ENCODE measurements at regions not wholly inside any gene's neighbourhood (a gene's known extent, or its start where the extent isn't known, plus 50 kb on each side); places are given as distances from the start of the nearest gene placed in this dataset.
A peak's percentile ranks its signal among the peaks of the same experiment; 100 is the strongest.
"Not testable (repeated sequence)": the region's sequence is repeated elsewhere in the genome, so short reads cannot be mapped to it uniquely, and the experiment has no call there.

GRCh38 chr5:41995193-41995592 lies 70.1 kb downstream of the FBXO4 start:
- no peak for DNase-seq (ENCODE audit: low spot score)

- DNase-seq (ENCODE audit: low spot score) = no peak
Observed at GRCh38 chr5:42001673-42002072, 76.6 kb downstream of the FBXO4 start.

GRCh38 chr5:42003852-42004251 lies 78.8 kb downstream of the FBXO4 start:
- DNase-seq (ENCODE audit: low spot score) = not testable (repeated sequence)

DNA sequence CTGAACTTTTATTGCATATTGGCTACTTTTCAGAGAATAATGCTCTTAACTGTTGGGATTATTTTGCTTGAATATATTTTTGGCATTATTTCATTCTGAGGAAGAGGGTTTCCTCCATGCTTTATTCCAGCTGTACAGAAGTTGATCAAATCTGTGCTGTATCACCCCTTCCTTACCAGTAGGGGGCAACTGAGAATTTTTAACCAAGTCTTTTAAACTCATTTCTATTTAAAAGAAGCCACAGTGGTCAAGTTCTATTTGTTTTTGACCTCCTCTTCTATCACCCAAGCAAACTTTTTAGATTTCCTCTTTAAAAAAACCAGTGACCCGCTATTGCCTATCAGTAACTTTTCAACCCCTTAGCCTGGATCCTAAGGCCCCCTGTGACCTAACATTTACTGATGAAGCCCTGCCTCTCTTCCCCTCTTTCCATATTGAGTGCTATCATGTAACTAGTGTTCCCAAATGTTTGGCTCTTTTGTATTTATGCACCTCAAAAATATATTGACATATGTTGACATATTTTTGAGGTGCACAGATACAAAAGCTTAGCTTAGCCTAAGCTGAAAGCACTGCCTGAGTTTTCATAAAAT lies 80.6 kb downstream of the FBXO4 start:
- DNase-seq (ENCODE audit: low spot score) = peak; percentile 13

DNA sequence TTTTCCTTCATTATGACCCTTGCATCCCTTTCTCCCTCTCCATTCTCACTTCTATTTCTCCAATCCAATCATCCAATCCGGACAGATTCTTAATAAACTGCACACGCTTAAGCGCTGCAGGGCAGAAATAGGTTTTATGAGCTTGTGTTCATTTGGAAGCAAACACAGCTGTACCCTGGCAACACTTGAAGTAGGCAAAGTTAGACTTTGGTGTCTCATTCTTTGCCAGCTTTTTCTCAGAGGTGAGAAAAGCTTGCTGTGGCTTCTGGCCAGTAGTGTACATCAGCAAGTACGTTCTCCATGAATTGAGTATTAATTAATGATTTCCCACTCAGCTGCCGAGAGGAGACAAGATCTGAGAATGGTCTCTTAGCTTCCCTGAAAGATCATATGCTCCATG lies 88.5 kb downstream of the FBXO4 start:
- no peak for DNase-seq (ENCODE audit: low spot score)

- no peak for DNase-seq (ENCODE audit: low spot score)
Observed at GRCh38 chr5:42015254-42015653, 90.2 kb downstream of the FBXO4 start.

- no peak for DNase-seq (ENCODE audit: low spot score)
Observed at GRCh38 chr5:42015681-42016080, 90.6 kb downstream of the FBXO4 start.

- no peak for DNase-seq (ENCODE audit: low spot score)
Observed at GRCh38 chr5:42020788-42021530, 95.9 kb downstream of the FBXO4 start.

- no peak for DNase-seq (ENCODE audit: low spot score)
Observed at GRCh38 chr5:42021923-42022322, 96.8 kb downstream of the FBXO4 start.

GRCh38 chr5:42022383-42022972 lies 97.4 kb downstream of the FBXO4 start:
- no peak for DNase-seq (ENCODE audit: low spot score)

DNA sequence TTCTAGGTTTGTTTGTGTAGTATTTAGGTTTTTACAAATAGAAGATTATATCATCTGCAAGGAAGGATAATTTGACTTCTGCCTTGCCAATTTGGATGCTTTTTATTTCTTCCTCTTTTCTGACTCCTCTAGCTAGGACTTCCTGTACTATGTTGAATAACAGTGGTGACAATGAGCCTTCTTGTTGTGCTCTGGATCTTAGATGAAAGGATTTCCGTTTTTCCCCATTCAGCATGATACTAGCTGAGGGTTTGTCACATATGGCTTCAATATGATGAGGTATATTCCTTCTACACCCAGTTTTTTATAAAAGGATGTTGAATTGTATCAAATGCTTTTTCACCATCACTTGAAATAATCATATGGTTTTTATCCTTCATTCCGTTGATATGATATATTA lies 101.4 kb downstream of the FBXO4 start:
- no peak for DNase-seq (ENCODE audit: low spot score)

DNA sequence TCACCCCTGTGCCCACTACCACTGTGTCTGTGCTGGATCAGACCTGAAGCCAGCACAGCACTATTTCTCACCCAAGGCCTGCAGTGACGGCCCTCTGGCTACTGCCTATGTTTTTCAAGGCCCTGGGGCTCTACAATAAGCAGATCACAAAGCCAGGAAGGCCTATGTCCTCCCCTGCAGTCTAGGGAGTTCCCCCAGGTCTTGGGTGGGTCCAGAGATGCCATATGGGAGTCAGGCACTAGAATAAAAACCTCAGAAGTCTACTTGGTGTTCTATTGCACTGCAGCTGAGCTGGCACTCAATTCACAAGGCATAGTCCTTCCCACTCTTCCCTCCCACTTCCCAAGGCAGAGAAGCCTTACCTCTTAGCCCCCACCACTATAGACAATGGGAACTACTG lies 107.1 kb downstream of the FBXO4 start:
- DNase-seq (ENCODE audit: low spot score) = no peak

- no peak for DNase-seq (ENCODE audit: low spot score)
Observed at GRCh38 chr5:42035526-42035925, 110.4 kb downstream of the FBXO4 start.

- no peak for DNase-seq (ENCODE audit: low spot score)
Observed at GRCh38 chr5:42036379-42036778, 111.3 kb downstream of the FBXO4 start.

DNA sequence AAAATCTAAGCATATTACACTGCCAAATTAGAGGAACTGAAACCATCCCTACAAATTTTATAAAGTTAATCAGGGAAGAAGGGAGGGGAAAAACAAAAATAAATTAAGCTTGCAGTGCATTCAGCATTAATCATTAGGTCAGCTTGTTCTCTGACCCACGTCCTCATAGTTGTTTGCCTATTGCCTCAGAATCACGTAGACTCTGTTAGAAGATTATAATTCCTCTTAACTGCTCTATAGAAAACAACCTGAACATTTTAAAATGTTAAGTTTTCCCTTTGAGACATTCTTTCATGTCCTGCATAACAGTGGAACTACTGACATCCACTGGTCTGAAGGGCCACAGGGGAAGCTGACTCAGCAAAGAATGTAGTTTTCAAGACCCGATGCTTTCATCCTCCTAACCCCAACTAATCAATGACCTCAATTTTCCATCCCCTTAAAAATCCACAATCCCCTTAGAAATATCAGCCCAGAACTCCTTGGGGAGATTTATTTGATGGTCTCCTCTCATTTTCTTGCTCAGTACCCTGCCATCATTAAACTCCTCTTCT lies 112.4 kb downstream of the FBXO4 start:
- DNase-seq (ENCODE audit: low spot score) = no peak

GRCh38 chr5:42043400-42043799 lies 118.3 kb downstream of the FBXO4 start:
- no peak for DNase-seq (ENCODE audit: low spot score)

GRCh38 chr5:42057254-42057690 lies 132.2 kb downstream of the FBXO4 start:
- peak; percentile 14 for DNase-seq (ENCODE audit: low spot score)

DNA sequence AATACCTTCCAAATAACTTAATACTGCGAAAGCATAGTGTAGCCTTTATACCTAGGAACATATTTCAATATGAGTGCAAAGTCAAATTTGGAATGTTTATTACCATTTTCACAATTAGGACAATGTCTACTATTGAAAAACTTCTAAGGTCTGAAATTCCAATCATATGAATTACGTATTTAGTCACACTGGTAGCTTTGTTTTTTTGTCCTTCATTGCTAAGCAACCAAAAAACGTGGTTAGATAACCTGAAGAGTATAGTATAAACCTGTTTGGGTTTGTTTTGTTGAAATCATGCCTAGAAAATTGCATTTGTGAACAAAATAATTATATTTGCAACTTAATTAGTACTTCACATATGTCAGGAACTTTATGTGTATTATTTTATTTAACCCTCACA lies 134.2 kb downstream of the FBXO4 start:
- DNase-seq (ENCODE audit: low spot score) = no peak

DNA sequence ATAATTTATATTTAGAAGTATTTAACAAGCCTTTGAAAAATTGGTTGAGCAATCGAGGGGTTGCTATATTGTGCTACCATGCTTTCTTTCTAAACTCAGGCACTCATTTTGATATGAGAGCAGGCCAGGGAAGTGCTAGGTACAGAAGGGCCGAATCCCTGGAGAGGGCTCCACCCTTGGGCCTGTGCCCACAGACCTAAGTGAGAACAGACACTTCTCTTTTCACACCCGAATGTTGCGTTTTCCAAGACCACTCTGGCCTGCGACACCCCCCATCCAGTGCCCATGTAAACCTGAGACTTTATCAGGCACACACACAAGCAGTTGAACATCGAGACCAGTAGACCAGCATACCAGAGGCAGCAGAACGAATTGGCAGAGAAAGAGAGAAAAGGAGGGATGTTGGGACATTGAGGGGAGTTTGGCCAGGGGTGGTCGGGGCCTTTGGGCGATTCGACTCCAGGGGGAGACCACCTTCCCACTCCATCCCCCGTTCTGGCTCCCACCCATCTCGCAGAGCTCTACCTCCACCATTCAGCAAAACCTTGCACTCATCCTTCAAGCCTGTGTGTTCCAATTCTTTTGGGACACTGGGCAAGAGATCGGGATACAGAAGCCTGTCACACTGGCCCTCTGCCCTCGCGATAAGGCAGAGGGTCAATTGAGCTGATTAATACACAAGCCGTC lies 134.8 kb downstream of the FBXO4 start:
- DNase-seq (ENCODE audit: low spot score) = no peak

GRCh38 chr5:42061121-42061520 lies 136.0 kb downstream of the FBXO4 start:
- no peak for DNase-seq (ENCODE audit: low spot score)

GRCh38 chr5:42064821-42065220 lies 139.7 kb downstream of the FBXO4 start:
- DNase-seq (ENCODE audit: low spot score) = no peak

- DNase-seq (ENCODE audit: low spot score) = no peak
Observed at GRCh38 chr5:42066131-42066530, 141.1 kb downstream of the FBXO4 start.

- no peak for DNase-seq (ENCODE audit: low spot score)
Observed at GRCh38 chr5:42074353-42074752, 149.3 kb downstream of the FBXO4 start.
